ENCODE measurements at regions not wholly inside any gene's neighbourhood (a gene's known extent, or its start where the extent isn't known, plus 50 kb on each side); places are given as distances from the start of the nearest gene placed in this dataset.

DNA sequence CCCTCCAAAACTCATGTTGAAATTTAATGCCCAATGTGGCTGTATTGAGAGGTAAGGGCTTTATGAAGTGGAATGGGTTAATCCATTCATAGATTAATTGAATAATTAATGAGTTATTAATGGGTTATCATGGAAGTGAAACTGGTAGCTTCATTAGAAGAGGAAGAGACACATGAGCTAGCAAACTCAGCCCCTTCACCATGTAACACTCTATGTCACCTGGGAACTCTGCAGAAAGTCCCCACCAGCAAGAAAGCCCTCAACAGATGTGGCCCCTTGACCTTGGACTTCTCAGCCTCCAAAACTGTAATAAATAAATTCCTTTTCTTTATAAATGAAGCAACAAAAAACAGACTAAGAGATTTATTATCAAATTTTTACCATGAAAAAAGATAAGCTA lies 223.5 kb downstream of the KLF12 start:
- Mint-ChIP-seq H3K36me3 (ENCODE audit: low read depth) (peaks cover 3% of the 10 kb centered on the region), H3K4me3 (no peak overlapping the region), H3K9me3 (no peaks in the 10 kb centered on the region), H3K27me3 (ENCODE audit: low read depth) (no peaks in the 10 kb centered on the region), H3K4me1 (peaks cover 26% of the 10 kb centered on the region), H3K27ac (no peak overlapping the region)
- TF ChIP-seq, protein P1, sequence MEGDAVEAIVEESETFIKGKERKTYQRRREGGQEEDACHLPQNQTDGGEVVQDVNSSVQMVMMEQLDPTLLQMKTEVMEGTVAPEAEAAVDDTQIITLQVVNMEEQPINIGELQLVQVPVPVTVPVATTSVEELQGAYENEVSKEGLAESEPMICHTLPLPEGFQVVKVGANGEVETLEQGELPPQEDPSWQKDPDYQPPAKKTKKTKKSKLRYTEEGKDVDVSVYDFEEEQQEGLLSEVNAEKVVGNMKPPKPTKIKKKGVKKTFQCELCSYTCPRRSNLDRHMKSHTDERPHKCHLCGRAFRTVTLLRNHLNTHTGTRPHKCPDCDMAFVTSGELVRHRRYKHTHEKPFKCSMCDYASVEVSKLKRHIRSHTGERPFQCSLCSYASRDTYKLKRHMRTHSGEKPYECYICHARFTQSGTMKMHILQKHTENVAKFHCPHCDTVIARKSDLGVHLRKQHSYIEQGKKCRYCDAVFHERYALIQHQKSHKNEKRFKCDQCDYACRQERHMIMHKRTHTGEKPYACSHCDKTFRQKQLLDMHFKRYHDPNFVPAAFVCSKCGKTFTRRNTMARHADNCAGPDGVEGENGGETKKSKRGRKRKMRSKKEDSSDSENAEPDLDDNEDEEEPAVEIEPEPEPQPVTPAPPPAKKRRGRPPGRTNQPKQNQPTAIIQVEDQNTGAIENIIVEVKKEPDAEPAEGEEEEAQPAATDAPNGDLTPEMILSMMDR (IDR thresholded peaks at IDR 0.05; ENCODE audit: unreplicated experiment in 3 of 3) = no peak

DNA sequence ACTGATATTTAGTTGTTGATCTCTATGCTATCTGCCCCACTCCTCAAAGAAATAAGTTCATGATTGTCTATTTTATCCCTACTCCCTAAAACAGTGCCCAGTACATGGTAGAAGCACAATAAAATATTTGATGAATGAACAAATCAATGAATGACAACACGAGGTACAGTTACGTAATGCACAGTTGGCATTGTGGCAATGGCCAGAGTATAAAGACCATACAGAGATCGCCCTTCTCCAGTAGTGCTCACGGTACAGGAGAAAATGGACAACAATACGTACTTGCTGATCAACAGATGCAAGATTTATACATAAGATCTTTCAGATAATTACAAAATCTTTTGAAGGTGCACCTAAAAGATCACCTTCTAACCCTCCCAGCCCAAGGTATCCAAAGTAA lies 225.4 kb downstream of the KLF12 start:
- TF ChIP-seq, protein P1 (IDR thresholded peaks at IDR 0.05; ENCODE audit: unreplicated experiment in 3 of 3) = no peak
- Mint-ChIP-seq H3K9me3 (no peaks in the 10 kb centered on the region), H3K4me3 (no peak overlapping the region), H3K27ac (no peak overlapping the region), H3K27me3 (ENCODE audit: low read depth) (no peaks in the 10 kb centered on the region), H3K4me1 (peaks cover 9% of the 10 kb centered on the region), H3K36me3 (ENCODE audit: low read depth) (peaks cover 3% of the 10 kb centered on the region)

DNA sequence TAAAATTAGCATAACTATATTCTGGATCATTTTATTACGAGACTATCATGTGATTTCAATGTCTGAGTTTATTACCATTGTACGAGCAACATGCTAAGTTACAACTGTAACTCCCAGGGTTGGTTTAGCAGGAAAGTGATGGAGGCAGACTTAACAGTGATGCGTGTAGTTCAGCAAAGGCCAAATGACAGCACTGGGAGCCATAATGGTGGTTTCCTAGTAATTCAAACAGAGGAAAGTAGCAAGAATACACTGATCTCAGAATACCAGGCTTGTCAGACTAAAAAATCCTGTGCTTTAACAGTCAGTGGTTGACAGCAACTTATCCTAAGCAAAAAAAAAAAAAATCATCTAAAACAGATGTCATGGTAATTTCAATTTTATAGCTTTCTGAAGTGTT lies 229.6 kb downstream of the KLF12 start:
- Mint-ChIP-seq H3K36me3 (ENCODE audit: low read depth) (no peaks in the 10 kb centered on the region), H3K4me3 (no peak overlapping the region), H3K4me1 (peaks cover 17% of the 10 kb centered on the region), H3K9me3 (no peaks in the 10 kb centered on the region), H3K27ac (no peak overlapping the region), H3K27me3 (ENCODE audit: low read depth) (no peaks in the 10 kb centered on the region)
- TF ChIP-seq, protein P1 (IDR thresholded peaks at IDR 0.05; ENCODE audit: unreplicated experiment in 3 of 3) = no peak

DNA sequence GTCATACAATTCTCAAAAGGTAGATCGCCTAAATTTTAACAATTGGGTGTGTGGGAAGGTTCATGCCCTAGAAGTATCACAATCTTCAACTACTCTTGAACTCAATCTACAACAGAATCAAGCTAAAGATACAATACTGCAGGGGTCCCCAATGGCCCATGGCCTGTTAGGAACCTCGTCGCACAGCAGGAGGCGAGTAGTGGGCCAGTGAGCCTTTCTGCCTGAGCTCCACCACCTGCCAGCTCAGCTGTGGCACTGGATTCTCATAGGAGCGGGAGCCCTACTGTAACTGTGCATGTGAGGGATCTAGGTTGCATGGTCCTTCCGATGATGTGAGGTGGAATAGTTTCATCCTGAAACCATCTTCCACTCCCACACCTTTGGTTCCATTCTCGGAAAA lies 230.6 kb downstream of the KLF12 start:
- H3K4me3 Mint-ChIP-seq = no peak overlapping the region
- H3K4me1 Mint-ChIP-seq = peaks cover 25% of the 10 kb centered on the region
- no peak overlapping the region for H3K27ac Mint-ChIP-seq
- H3K36me3 Mint-ChIP-seq (ENCODE audit: low read depth) = no peaks in the 10 kb centered on the region
- TF ChIP-seq, protein P1 (IDR thresholded peaks at IDR 0.05; ENCODE audit: unreplicated experiment in 3 of 3) = no peak
- no peaks in the 10 kb centered on the region for H3K27me3 Mint-ChIP-seq (ENCODE audit: low read depth)
- H3K9me3 Mint-ChIP-seq = no peaks in the 10 kb centered on the region

DNA sequence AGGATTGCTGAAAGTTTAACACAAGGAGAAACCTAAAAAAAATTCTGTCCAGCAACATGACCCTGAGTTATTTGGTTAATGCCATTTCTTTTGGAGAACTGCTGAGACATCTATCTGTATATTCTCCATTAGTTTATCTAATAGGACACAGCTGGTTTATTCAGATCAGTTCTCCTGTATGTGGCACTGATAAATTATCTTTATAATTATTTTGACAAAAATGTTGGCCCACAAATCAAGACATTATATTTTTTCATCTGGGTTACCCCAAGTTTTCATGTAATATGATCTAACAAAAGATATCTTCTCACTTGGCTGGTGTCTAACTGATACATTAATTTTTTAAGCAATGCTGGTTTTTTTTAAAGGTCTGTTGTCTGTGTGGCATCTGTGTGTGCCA lies 231.4 kb downstream of the KLF12 start:
- Mint-ChIP-seq H3K27me3 (ENCODE audit: low read depth) (no peaks in the 10 kb centered on the region), H3K4me1 (peaks cover 29% of the 10 kb centered on the region), H3K27ac (peak overlapping the region in 1 of 3 experiments; percentile 18), H3K36me3 (ENCODE audit: low read depth) (no peaks in the 10 kb centered on the region), H3K9me3 (no peaks in the 10 kb centered on the region), H3K4me3 (no peak overlapping the region)
- TF ChIP-seq, protein P1 (IDR thresholded peaks at IDR 0.05; ENCODE audit: unreplicated experiment in 3 of 3) = no peak

DNA sequence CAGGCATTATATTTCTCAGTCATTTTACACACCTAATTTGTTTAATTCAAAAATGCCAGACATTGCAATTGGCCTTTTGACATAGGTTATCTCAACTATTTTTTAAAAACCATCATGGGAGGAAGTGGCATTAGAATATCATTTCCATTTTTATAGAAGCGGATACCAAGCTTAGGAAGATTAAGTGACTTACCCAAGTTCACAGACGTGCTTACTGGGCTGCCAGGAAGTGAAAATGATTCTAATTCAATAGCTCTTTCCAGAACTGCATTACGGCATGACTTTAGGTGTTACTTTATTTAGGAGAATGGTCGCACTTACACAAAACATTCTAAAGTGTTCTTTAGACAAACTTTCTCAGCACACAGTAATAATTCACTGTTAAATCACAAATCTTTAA lies 231.9 kb downstream of the KLF12 start:
- no peaks in the 10 kb centered on the region for H3K27me3 Mint-ChIP-seq (ENCODE audit: low read depth)
- H3K4me1 Mint-ChIP-seq = peaks cover 33% of the 10 kb centered on the region
- H3K9me3 Mint-ChIP-seq = no peaks in the 10 kb centered on the region
- no peak overlapping the region for H3K4me3 Mint-ChIP-seq
- peak overlapping the region in 1 of 3 experiments; percentile 18 for H3K27ac Mint-ChIP-seq
- no peaks in the 10 kb centered on the region for H3K36me3 Mint-ChIP-seq (ENCODE audit: low read depth)
- TF ChIP-seq, protein P1 (IDR thresholded peaks at IDR 0.05; ENCODE audit: unreplicated experiment in 3 of 3) = no peak

Data from nephron (organoid).